WTC11 (cell line): ENCODE measurements at regions not wholly inside any gene's neighbourhood (a gene's known extent, or its start where the extent isn't known, plus 50 kb on each side); places are given as distances from the start of the nearest gene placed in this dataset.

Experiments used
- CTCF ChIP-seq: fragments of 200-600 bp; IDR thresholded peaks from 2 replicates; pipeline ENCODE4 v1.8.0; 2022; ENCODE audit warnings: antibody characterized with exemption
- E2F4 ChIP-seq: sonication (generic); formaldehyde crosslinking; IDR thresholded peaks from 2 replicates; pipeline ENCODE4 v1.8.1; 2022; ENCODE audit warnings: low read depth, mild to moderate bottlenecking, moderate library complexity, missing genetic modification reagents, borderline replicate concordance
- ETV6 ChIP-seq: sonication (generic); formaldehyde crosslinking; IDR thresholded peaks from 2 replicates; pipeline ENCODE4 v1.8.1; 2022; ENCODE audit warnings: mild to moderate bottlenecking, missing genetic modification reagents
- ZBTB21 ChIP-seq: sonication (generic); formaldehyde crosslinking; IDR thresholded peaks from 2 replicates; pipeline ENCODE4 v1.8.1; 2023; ENCODE audit warnings: mild to moderate bottlenecking, missing genetic modification reagents, borderline replicate concordance
- ZNF121 ChIP-seq: sonication (generic); formaldehyde crosslinking; IDR thresholded peaks from 2 replicates; pipeline ENCODE4 v1.8.0; 2023; ENCODE audit warnings: missing genetic modification reagents
- TF ChIP-seq, protein P1 (sequence below): sonication (generic); formaldehyde crosslinking; IDR thresholded peaks from 2 replicates; pipeline ENCODE4 v1.8.0; 2022; ENCODE audit warnings: mild to moderate bottlenecking, missing genetic modification reagents

DNA sequence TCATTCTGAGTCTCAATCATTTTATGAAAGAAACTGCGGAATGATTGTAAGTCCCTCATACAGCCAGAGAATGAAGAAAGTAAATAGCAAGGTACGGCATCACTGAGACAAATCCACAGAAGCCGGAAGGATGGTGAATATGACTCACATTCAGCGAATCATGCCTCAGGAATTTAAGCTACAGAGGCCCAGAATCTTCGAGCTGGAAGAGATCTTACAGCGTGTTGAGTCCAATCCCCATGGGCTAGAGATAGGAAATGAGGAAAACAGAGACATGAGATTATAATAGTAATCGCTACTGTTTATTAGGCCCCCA, 173.2 kb downstream of the KIF18A start:
- no peak for TF ChIP-seq ETV6
- TF ChIP-seq ZBTB21, result no peak
- TF ChIP-seq, protein P1, sequence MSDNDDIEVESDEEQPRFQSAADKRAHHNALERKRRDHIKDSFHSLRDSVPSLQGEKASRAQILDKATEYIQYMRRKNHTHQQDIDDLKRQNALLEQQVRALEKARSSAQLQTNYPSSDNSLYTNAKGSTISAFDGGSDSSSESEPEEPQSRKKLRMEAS, result no peak
- no peak for TF ChIP-seq CTCF
- TF ChIP-seq E2F4 (CRISPR knock-in tag), result no peak
- no peak for TF ChIP-seq ZNF121 (CRISPR knock-in tag)
